SHP77 treated with DMSO at 0.1 percent for 48 hours (cell line): ENCODE measurements at regions not wholly inside any gene's neighbourhood (a gene's known extent, or its start where the extent isn't known, plus 50 kb on each side); places are given as distances from the start of the nearest gene placed in this dataset.

ENCODE experiments used
- DNase-seq: peaks from one replicate; lab custom pipeline; 2025; lab: John Stamatoyannopoulos, UW

- no peak for DNase-seq
These were observed 543.4 kb upstream of the DIPK2B start for GRCh38 chrX:45743906-45744625.

GRCh38 chrX:45743081-45743533, 542.4 kb upstream of the DIPK2B start:
- DNase-seq, result no peak

GRCh38 chrX:45740291-45740690, 539.6 kb upstream of the DIPK2B start:
- no peak for DNase-seq

- DNase-seq, result no peak
These were observed 534.9 kb upstream of the DIPK2B start for GRCh38 chrX:45735571-45735970.

GRCh38 chrX:45731448-45731847, 530.8 kb upstream of the DIPK2B start:
- no peak for DNase-seq

GRCh38 chrX:45727761-45728160, 527.1 kb upstream of the DIPK2B start:
- no peak for DNase-seq

- no peak for DNase-seq
These were observed 521.8 kb upstream of the DIPK2B start for GRCh38 chrX:45722471-45722870.

- no peak for DNase-seq
These were observed 519.2 kb upstream of the DIPK2B start for GRCh38 chrX:45719751-45720501.

GRCh38 chrX:45718676-45719075, 518.0 kb upstream of the DIPK2B start:
- no peak for DNase-seq

GRCh38 chrX:45716750-45717149, 516.1 kb upstream of the DIPK2B start:
- no peak for DNase-seq

- DNase-seq, result no peak
These were observed 515.1 kb upstream of the DIPK2B start for GRCh38 chrX:45715748-45716147.

GRCh38 chrX:45714866-45715265, 514.2 kb upstream of the DIPK2B start:
- no peak for DNase-seq

GRCh38 chrX:45712067-45712466, 511.4 kb upstream of the DIPK2B start:
- DNase-seq, result no peak

- no peak for DNase-seq
These were observed 510.6 kb upstream of the DIPK2B start for GRCh38 chrX:45711231-45711630.

- no peak for DNase-seq
These were observed 509.6 kb upstream of the DIPK2B start for GRCh38 chrX:45710081-45710801.

GRCh38 chrX:45709381-45709780, 508.7 kb upstream of the DIPK2B start:
- DNase-seq, result no peak

GRCh38 chrX:45699158-45699557, 498.5 kb upstream of the DIPK2B start:
- DNase-seq, result no peak

GRCh38 chrX:45697591-45697990, 496.9 kb upstream of the DIPK2B start:
- DNase-seq, result no peak

GRCh38 chrX:45696736-45697135, 496.1 kb upstream of the DIPK2B start:
- no peak for DNase-seq

- DNase-seq, result no peak
These were observed 489.3 kb upstream of the DIPK2B start for GRCh38 chrX:45689971-45690370.

GRCh38 chrX:45683914-45684313, 483.2 kb upstream of the DIPK2B start:
- no peak for DNase-seq

- no peak for DNase-seq
These were observed 481.2 kb upstream of the DIPK2B start for GRCh38 chrX:45681891-45682290.
